ENCODE measurements at regions not wholly inside any gene's neighbourhood (a gene's known extent, or its start where the extent isn't known, plus 50 kb on each side); places are given as distances from the start of the nearest gene placed in this dataset.
A peak's percentile ranks its signal among the peaks of the same experiment; 100 is the strongest.

DNA sequence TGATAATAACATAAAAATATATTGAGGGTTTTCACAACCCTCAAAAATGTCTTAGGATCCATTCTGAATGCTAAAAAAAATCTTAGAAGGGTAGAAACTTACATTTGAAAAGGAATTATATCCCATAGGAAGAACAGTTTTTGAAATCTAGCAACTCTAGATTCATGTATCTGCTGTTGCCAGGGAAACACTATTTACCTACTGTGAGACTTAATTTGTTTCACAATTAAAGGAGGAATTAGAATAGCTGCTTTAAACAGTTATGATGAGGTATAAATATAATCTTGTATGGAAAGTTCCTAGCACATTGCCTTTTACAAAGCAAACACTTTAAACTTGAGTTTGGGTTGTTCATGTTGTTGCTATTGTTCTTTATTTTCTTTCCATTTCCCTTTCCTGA, 988.2 kb downstream of the SUCLG1 start:
- no peaks in the 10 kb centered on the region for H3K36me3 Mint-ChIP-seq
- H3K4me1 Mint-ChIP-seq, result no peaks in the 10 kb centered on the region
- no peak overlapping the region for H3K27ac Mint-ChIP-seq
- no peak overlapping the region for H3K4me3 Mint-ChIP-seq
- peaks cover 0 to 9% (median 2%) of the 10 kb centered on the region in 7 donors for H3K9me3 Mint-ChIP-seq
- H3K27me3 Mint-ChIP-seq, result no peaks in the 10 kb centered on the region
- ATAC-seq (ENCODE audit: low read depth in 2 of 2), result no peak
- DNase-seq, result no peak

DNA sequence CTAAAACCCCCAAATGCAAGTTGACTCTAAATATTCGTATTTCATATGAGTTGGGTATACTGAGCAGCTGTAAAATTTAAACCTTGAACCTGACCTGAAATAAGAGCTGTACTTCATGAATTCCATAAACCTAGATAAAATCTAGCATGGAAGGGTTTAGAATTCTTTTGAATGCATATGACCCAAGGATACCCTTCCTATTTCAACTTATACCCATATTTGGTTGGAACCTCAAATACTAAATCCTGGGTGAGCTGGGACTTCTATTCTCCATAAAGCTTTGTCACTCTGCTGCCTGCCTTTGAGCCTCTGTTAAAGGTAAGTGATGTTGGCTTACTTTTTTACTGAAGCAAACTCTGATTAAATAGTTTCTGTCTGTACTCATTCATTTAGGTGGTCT, 994.6 kb downstream of the SUCLG1 start:
- no peak for DNase-seq
- Mint-ChIP-seq H3K4me3 (no peak overlapping the region), H3K27me3 (no peaks in the 10 kb centered on the region), H3K36me3 (no peaks in the 10 kb centered on the region), H3K27ac (no peak overlapping the region), H3K9me3 (peaks cover 0 to 9% (median 0%) of the 10 kb centered on the region in 7 donors), H3K4me1 (no peaks in the 10 kb centered on the region)
- ATAC-seq (ENCODE audit: low read depth in 2 of 2), result no peak

DNA sequence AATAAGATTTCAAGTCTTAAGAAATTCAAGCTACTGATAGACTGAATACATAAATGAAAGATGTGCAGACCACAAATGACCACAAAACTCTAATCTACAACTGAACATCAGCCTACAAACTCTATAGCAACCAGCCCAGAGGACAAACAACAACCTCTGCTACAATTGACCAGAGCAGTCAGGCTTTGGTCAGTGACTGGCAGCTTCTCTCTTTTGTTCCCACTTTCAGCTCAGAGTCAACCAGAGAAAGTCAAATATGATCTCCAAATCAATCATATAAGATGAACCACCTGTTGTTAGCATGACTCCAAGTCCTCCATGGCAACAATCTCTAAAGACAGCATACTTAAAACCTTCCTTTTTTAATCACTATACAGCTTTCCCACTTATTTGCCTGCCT, 996.2 kb downstream of the SUCLG1 start:
- ATAC-seq (ENCODE audit: low read depth in 2 of 2), result no peak
- Mint-ChIP-seq H3K4me3 (no peak overlapping the region), H3K27me3 (no peaks in the 10 kb centered on the region), H3K9me3 (peaks cover 0 to 5% (median 0%) of the 10 kb centered on the region in 7 donors), H3K4me1 (no peaks in the 10 kb centered on the region), H3K36me3 (no peaks in the 10 kb centered on the region), H3K27ac (no peak overlapping the region)
- DNase-seq, result no peak

DNA sequence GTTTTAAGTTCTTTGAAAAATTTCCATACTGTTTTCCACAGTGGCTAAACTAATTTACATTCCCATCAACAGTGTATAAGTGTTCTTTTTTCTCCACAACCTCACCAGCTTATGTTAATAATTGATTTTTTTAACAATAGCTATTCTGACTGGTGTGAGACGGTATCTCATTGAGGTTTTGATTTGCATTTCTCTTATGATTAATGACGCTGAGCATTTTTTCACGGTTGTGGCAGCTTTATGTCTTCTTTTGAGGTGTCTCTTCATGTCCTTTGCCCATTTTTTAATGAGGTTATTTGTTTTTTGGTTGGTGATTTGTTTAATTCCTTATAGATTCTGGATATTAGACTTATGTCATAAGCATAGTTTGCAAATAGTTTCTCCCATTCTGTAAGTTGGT, 997.9 kb downstream of the SUCLG1 start:
- ATAC-seq (ENCODE audit: low read depth in 2 of 2), result no peak
- H3K27ac Mint-ChIP-seq, result no peak overlapping the region
- H3K4me1 Mint-ChIP-seq, result no peaks in the 10 kb centered on the region
- DNase-seq, result no peak
- no peaks in the 10 kb centered on the region for H3K36me3 Mint-ChIP-seq
- peaks cover 0 to 3% (median 0%) of the 10 kb centered on the region in 7 donors for H3K9me3 Mint-ChIP-seq
- H3K4me3 Mint-ChIP-seq, result no peak overlapping the region
- H3K27me3 Mint-ChIP-seq, result no peaks in the 10 kb centered on the region

DNA sequence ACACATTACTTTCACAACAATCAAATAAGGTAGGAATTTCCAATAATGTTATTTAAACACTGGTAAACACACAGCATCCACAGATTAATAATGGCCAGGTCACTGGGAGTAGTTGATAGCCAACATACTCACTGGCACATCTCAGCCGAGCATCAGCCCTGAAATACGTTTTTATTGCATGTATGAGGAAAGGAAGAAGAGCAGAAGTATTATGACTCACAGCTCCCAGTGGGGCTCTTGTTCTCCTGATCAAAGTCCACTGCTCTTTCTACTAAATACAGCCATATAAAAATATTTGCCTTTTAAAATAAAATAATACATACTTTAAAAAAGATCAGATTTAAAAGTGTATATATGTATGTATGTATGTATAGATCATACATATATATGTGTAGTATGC, 999.6 kb downstream of the SUCLG1 start:
- ATAC-seq (ENCODE audit: low read depth in 2 of 2), result no peak
- Mint-ChIP-seq H3K4me3 (no peak overlapping the region), H3K27me3 (no peaks in the 10 kb centered on the region), H3K4me1 (no peaks in the 10 kb centered on the region), H3K9me3 (peaks cover 0 to 2% (median 0%) of the 10 kb centered on the region in 7 donors), H3K27ac (no peak overlapping the region), H3K36me3 (no peaks in the 10 kb centered on the region)
- DNase-seq, result no peak

DNA sequence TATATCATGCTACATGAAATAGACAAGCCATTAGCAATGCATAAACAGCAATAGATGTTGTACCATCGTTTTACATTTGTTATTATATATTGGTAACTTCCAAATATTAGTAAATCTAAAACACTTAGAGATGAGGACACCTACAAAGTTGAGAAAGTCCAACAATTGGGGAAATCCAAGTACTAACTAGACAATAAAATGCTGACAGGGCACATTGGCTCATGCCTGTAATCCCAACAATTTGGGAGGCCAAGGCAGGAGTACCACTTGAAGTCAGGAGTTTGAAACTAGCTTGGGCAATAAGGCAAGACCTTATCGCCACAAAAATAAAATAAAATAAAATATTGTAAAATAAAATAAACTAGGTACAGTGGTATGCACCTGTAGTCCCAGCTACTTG, 1023.1 kb downstream of the SUCLG1 start:
- no peaks in the 10 kb centered on the region for H3K36me3 Mint-ChIP-seq

DNA sequence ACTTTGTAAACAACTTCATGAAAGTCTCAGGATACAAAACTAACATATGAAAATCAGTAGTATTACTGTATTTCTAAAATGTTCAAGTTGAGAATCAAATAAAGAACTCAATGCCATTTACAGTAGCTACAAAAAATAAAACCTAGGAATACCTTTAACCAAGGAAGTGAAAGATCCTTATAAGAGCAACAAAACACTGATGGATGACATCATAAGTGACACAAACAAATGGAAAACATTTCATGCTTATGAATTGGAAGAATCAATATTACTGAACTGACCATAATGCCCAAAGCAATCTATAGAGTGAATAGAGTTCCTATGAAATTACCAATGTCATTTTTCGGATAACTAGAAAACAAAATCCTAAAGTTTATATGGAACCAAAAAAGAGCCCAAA, 1038.1 kb downstream of the SUCLG1 start:
- Mint-ChIP-seq H3K27me3 (no peaks in the 10 kb centered on the region), H3K27ac (no peak overlapping the region), H3K4me3 (no peak overlapping the region), H3K9me3 (peaks cover 5 to 49% (median 25%) of the 10 kb centered on the region in 7 donors), H3K4me1 (no peaks in the 10 kb centered on the region), H3K36me3 (peaks cover 0 to 9% of the 10 kb centered on the region in 2 donors)
- DNase-seq (no peak), ATAC-seq (ENCODE audit: low read depth in 2 of 2) (no peak)

More for the DNA sequence above, 1023.1 kb downstream of the SUCLG1 start:
- DNase-seq (no peak), ATAC-seq (ENCODE audit: low read depth in 2 of 2) (no peak)
- H3K27me3 Mint-ChIP-seq, result no peaks in the 10 kb centered on the region
- H3K27ac Mint-ChIP-seq, result no peak overlapping the region
- H3K4me1 Mint-ChIP-seq, result no peaks in the 10 kb centered on the region
- no peak overlapping the region for H3K4me3 Mint-ChIP-seq
- peaks cover 0 to 6% (median 2%) of the 10 kb centered on the region in 7 donors for H3K9me3 Mint-ChIP-seq

DNA sequence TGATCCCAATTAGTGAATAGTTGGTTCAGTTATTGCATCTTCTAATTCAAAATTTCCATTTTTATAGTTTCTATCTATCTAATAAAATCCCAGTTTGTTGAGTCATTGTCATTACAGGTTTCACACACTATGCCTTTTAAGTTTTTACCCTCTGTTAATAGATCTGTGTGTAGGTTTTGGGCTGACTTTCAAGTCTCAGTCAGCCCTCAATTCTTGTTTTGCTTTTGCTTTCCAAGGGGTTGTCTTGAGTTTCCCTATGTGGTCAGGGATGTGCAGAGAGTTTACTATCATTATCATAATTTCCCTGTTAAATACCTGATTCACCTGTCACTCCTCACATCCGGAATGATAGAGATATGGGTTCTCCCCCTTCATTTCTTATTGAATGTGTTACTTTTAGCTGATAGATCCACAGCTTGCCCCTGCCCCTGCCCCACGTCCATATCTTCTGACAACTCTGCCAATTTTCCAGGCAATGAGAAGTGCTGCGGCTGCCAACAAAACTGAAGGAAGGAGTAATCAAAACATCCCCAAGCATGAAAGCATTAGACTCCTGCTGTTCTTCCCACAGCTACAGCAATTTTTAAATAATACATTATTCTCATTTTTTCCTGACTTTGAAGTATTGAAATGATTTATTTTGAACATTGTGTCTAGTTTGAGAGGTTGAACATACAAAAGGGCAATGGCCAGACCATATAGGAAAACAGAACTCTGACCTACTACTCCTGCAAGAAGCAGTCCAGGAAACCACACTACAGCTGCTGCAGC, 1064.8 kb downstream of the SUCLG1 start:
- Mint-ChIP-seq H3K27ac (no peak overlapping the region), H3K4me1 (no peaks in the 10 kb centered on the region), H3K4me3 (no peak overlapping the region), H3K9me3 (peaks cover 0 to 6% (median 0%) of the 10 kb centered on the region in 7 donors), H3K36me3 (no peaks in the 10 kb centered on the region), H3K27me3 (no peaks in the 10 kb centered on the region)
- ATAC-seq (ENCODE audit: low read depth in 2 of 2) (no peak), DNase-seq (no peak)

DNA sequence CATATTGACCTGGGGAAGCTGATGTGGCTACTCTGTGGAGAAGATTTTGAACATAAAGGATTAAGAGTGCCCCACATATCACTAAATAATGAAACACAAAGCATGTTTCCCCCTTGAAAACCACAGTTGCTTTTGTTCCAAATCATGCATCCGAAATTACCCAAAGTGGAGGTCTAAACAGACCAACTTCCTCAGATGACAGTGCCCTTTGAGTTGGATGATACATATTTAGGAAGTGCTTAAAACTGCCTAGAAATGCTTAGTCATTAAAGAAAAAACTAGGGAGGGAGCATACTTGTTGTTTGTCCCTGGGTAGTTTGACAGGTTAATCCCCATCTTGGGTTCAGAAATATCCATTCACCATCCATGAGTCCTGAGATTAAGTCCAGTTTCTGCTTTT, 1070.3 kb downstream of the SUCLG1 start:
- no peak for DNase-seq

DNA sequence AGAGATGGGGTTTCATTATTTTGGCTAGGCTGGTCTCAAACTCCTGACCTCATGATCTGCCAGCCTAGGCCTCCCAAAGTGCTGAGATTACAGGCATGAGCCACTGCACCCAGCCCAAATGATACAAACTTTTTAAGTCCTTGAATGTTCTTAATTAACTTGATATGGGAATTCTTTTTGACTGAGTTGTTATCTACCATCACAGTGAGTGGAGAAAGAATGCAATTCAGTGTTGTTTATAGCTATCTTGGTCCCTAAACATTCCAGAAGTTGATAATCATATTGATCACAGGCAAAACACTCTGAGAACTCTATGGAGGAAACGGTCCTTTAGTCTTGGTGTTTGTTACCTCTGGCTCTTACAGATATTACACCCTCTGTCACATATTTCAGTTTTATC, 1072.5 kb downstream of the SUCLG1 start:
- Mint-ChIP-seq H3K27ac (no peak overlapping the region), H3K36me3 (no peaks in the 10 kb centered on the region), H3K4me1 (no peaks in the 10 kb centered on the region), H3K4me3 (peak overlapping the region in 1 of 8 donors; percentile 66), H3K9me3 (peaks cover 0 to 17% (median 5%) of the 10 kb centered on the region in 7 donors), H3K27me3 (no peaks in the 10 kb centered on the region)
- ATAC-seq (ENCODE audit: low read depth in 2 of 2), result no peak
- no peak for DNase-seq

More for the DNA sequence above, 1070.3 kb downstream of the SUCLG1 start:
- H3K4me1 Mint-ChIP-seq, result no peaks in the 10 kb centered on the region
- no peaks in the 10 kb centered on the region for H3K27me3 Mint-ChIP-seq
- peaks cover 0 to 6% (median 0%) of the 10 kb centered on the region in 7 donors for H3K9me3 Mint-ChIP-seq
- H3K4me3 Mint-ChIP-seq, result no peak overlapping the region
- H3K27ac Mint-ChIP-seq, result no peak overlapping the region
- no peak for ATAC-seq (ENCODE audit: low read depth in 2 of 2)
- no peaks in the 10 kb centered on the region for H3K36me3 Mint-ChIP-seq

DNA sequence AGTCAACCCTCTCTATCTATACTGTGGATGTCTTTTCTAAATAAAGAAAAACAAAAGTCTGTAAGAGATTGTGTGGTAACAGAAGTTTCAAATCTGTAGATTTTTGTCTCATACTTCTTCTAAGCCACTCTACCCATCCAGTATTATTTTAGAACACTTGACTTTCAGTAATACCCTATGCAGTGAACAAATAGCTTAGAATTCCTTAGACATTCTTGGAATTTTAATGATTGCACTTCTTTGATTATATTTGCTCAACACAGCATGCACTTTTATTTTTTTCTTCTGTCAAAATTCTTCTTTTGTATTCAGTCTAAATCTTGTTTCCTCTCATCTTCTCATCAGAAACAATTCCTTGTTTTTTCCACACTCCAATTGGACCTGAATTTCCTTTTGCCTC, 1080.2 kb downstream of the SUCLG1 start:
- no peaks in the 10 kb centered on the region for H3K36me3 Mint-ChIP-seq
- DNase-seq, result no peak
- H3K4me3 Mint-ChIP-seq, result no peak overlapping the region
- no peak overlapping the region for H3K27ac Mint-ChIP-seq
- H3K4me1 Mint-ChIP-seq, result no peaks in the 10 kb centered on the region
- ATAC-seq (ENCODE audit: low read depth in 2 of 2), result no peak
- no peaks in the 10 kb centered on the region for H3K27me3 Mint-ChIP-seq
- H3K9me3 Mint-ChIP-seq, result peaks cover 0 to 20% (median 8%) of the 10 kb centered on the region in 7 donors

DNA sequence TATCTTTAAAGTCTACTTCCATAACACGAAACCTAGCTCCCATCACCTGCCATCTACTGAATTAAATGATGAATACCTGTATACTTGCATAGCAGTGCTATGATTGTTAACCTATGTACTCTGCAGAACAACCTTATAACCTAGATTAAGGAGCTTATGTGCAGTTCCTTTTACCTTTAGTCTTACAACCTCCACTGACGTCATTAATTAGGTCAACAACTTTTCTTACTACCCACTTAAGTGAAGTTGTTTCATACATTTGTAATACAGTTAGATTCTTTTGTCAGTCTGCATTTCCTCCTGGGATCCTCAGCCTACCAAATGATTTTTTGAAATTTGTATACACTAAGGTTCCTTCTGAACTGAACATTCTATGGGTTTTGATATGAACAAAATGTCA, 1082.3 kb downstream of the SUCLG1 start:
- Mint-ChIP-seq H3K4me3 (no peak overlapping the region), H3K27ac (no peak overlapping the region), H3K27me3 (no peaks in the 10 kb centered on the region), H3K9me3 (peaks cover 0 to 15% (median 6%) of the 10 kb centered on the region in 7 donors), H3K36me3 (no peaks in the 10 kb centered on the region), H3K4me1 (no peaks in the 10 kb centered on the region)
- ATAC-seq (ENCODE audit: low read depth in 2 of 2) (no peak), DNase-seq (no peak)

DNA sequence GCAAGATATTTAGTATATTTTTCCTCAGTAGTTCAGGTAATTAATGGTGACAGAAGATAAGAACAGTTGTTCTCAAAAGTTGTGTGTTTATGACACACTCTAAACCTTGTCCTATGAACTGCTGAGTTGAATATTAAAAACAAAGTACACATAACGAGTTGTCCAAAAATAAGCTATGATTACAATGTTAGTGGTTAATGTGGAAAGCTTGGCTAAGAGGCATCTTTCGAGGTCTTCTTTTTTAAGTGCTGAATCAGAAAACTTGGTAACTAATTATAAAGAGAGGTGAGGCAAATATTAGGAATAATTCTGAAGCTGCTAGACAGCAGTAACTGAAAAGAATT, 1088.7 kb downstream of the SUCLG1 start:
- Mint-ChIP-seq H3K4me3 (no peak overlapping the region), H3K9me3 (peaks cover 0 to 5% (median 0%) of the 10 kb centered on the region in 7 donors), H3K27me3 (no peaks in the 10 kb centered on the region), H3K36me3 (no peaks in the 10 kb centered on the region), H3K4me1 (no peaks in the 10 kb centered on the region), H3K27ac (no peak overlapping the region)
- no peak for DNase-seq
- no peak for ATAC-seq (ENCODE audit: low read depth in 2 of 2)

DNA sequence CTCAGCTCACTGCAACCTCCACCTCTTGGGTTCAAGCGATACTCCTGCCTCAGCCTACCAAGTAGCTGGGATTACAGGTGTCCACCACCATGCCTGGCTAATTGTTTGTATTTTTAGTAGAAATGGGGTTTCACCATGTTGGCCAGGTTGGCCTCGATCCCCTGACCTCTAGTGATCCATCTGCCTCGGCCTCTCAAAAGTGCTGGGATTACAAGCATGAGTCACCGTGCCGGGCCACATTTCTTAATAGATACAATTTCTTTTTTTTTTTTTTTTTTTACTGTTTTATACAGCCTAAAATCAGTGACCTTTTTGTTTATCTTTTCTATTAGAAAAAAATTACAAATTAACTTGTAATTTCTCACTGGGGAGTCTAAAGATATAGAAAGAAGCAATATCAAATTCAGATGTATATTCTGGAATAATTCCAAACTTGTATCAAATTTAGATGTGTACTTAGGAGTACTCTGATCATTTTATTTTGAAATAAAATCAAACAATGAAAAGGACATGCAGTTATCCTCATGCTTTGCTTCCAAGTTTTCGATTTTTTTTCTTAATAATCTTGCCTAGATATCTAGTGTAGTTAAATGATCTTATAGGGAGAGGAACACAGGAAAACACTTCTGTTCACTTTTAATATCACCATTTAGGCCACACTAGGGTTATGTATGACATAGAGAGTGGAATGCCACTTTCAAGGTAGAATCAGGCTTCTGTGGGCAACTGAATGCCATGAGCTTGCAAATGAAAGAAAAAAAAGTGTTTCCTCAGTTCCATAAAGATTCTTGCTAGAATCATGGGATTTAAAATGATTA, 1089.3 kb downstream of the SUCLG1 start:
- no peak for ATAC-seq (ENCODE audit: low read depth in 2 of 2)
- no peak overlapping the region for H3K27ac Mint-ChIP-seq
- peaks cover 0 to 5% (median 0%) of the 10 kb centered on the region in 7 donors for H3K9me3 Mint-ChIP-seq
- no peaks in the 10 kb centered on the region for H3K36me3 Mint-ChIP-seq
- no peaks in the 10 kb centered on the region for H3K27me3 Mint-ChIP-seq
- DNase-seq, result no peak
- no peak overlapping the region for H3K4me3 Mint-ChIP-seq
- H3K4me1 Mint-ChIP-seq, result no peaks in the 10 kb centered on the region

Data from naive B cell (primary cell).